GM12864 (cell line): ENCODE measurements at regions not wholly inside any gene's neighbourhood (a gene's known extent, or its start where the extent isn't known, plus 50 kb on each side); places are given as distances from the start of the nearest gene placed in this dataset.

Source experiments
- DNase-seq: peaks from one replicate; pipeline ENCODE4 v3.0.0-alpha.2; 2011; ENCODE audit warnings: low read depth
- H3K4me3 ChIP-seq: 2 replicates; pipeline ENCODE4 v1.5.1; 2011; ENCODE audit warnings: mild to moderate bottlenecking, low read depth, low read length, control low read depth
- TF ChIP-seq, protein P1 (sequence below): IDR thresholded peaks from 2 replicates; pipeline ENCODE4 v1.5.1; 2011; ENCODE audit warnings: low read depth, mild to moderate bottlenecking, moderate library complexity, low read length, control low read depth, inconsistent platforms; ENCODE audit errors: missing control alignments

DNA sequence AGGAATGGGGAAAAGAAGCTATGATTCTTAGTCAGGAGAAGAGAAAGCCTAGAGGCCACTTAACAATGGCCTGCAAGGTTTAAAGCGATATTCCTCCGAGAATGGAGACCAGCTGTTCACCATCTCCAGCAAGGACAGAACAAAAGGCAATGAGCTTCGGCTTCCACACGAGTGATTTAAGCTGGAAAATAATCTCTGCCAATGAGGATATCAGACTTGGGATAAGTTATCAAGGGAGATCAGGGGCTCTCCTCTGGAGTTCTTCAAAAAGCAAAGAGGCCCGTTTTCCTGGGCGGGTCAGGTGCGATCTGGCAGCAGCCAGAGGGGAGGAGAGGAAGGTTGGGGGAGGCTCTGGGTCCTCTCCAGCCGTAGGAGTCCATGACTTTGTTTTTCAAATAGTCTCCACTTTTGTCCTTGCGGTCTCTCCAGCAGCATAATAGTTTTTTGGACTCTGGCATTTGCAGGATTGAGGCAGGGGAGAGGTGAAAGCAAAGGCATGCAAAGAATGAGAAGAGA is 211.3 kb downstream of the SKIDA1 start:
- H3K4me3 ChIP-seq, result no peak overlapping the region
- TF ChIP-seq, protein P1, sequence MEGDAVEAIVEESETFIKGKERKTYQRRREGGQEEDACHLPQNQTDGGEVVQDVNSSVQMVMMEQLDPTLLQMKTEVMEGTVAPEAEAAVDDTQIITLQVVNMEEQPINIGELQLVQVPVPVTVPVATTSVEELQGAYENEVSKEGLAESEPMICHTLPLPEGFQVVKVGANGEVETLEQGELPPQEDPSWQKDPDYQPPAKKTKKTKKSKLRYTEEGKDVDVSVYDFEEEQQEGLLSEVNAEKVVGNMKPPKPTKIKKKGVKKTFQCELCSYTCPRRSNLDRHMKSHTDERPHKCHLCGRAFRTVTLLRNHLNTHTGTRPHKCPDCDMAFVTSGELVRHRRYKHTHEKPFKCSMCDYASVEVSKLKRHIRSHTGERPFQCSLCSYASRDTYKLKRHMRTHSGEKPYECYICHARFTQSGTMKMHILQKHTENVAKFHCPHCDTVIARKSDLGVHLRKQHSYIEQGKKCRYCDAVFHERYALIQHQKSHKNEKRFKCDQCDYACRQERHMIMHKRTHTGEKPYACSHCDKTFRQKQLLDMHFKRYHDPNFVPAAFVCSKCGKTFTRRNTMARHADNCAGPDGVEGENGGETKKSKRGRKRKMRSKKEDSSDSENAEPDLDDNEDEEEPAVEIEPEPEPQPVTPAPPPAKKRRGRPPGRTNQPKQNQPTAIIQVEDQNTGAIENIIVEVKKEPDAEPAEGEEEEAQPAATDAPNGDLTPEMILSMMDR, result no peak
- DNase-seq, result no peak

- TF ChIP-seq, protein P1, result no peak
- no peak overlapping the region for H3K4me3 ChIP-seq
- DNase-seq, result no peak
Observed at GRCh38 chr10:21313691-21314090, 211.8 kb downstream of the SKIDA1 start.

GRCh38 chr10:21311426-21311825 is 214.1 kb downstream of the SKIDA1 start:
- no peak overlapping the region for H3K4me3 ChIP-seq
- no peak for DNase-seq
- TF ChIP-seq, protein P1, result no peak

GRCh38 chr10:21309427-21309826 is 216.1 kb downstream of the SKIDA1 start:
- no peak for DNase-seq
- H3K4me3 ChIP-seq, result no peak overlapping the region
- TF ChIP-seq, protein P1, result no peak

DNA sequence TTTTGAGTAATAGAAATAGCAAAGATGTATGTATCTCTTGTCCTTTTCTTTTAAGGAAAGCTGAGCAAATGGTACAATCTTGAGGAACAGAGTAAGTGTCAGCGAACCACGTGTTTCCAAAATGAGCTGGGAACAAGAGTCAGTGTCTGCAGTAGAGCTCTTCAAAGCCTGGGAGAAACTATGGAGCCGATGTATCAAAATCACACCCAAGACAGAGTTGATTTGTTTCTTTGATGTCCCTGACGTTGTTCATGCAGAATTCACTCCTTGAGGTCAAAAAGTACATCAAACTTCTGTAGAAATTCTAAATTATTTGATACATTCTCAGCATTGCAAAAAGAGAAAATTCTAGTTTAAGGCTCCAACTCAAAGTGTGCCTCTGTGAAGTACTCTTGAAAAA is 216.5 kb downstream of the SKIDA1 start:
- H3K4me3 ChIP-seq, result no peak overlapping the region
- no peak for DNase-seq
- TF ChIP-seq, protein P1, result no peak

DNA sequence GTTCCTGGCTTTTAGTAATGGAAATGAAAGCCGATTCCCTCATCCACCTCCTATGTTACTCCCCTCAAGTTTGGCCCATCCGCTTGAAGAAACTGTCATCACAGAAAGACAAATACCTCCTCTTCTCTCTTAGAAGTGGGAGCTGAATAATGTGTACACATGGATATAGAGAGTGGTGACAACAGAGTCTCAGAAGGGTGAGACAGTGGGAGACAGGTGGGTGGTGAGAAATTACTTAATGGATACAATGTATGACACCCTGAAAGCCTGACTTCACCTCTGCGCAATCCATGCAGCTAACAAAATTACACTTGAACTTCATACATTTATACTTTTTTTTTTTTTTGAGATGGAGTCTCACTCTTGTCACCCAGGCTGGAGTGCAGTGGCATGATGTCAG is 217.5 kb downstream of the SKIDA1 start:
- TF ChIP-seq, protein P1, result no peak
- DNase-seq, result no peak
- H3K4me3 ChIP-seq, result no peak overlapping the region

GRCh38 chr10:21304608-21305007 is 220.9 kb downstream of the SKIDA1 start:
- H3K4me3 ChIP-seq, result no peak overlapping the region
- no peak for DNase-seq
- TF ChIP-seq, protein P1, result no peak
